HG03457 (cell line): ENCODE measurements at regions not wholly inside any gene's neighbourhood (a gene's known extent, or its start where the extent isn't known, plus 50 kb on each side); places are given as distances from the start of the nearest gene placed in this dataset.
A peak's percentile ranks its signal among the peaks of the same experiment; 100 is the strongest.
"Not testable (repeated sequence)": the region's sequence is repeated elsewhere in the genome, so short reads cannot be mapped to it uniquely, and the experiment has no call there.

ENCODE experiments used
- ATAC-seq: cut with Tn5 transposase; IDR thresholded peaks from one replicate; pipeline ENCODE4 v1.9.1; 2021; ENCODE audit warnings: moderate number of reproducible peaks; ENCODE audit not compliant: unreplicated experiment

- ATAC-seq, result not testable (repeated sequence)
Measured at GRCh38 chr6:11457422-11457821, 80.1 kb upstream of the TMEM170B start.

GRCh38 chr6:11452106-11452505, 85.4 kb upstream of the TMEM170B start:
- ATAC-seq, result not testable (repeated sequence)

- ATAC-seq, result no peak
Measured at GRCh38 chr6:11450037-11450436, 87.5 kb upstream of the TMEM170B start.

GRCh38 chr6:11449408-11449807, 88.1 kb upstream of the TMEM170B start:
- ATAC-seq, result no peak

DNA sequence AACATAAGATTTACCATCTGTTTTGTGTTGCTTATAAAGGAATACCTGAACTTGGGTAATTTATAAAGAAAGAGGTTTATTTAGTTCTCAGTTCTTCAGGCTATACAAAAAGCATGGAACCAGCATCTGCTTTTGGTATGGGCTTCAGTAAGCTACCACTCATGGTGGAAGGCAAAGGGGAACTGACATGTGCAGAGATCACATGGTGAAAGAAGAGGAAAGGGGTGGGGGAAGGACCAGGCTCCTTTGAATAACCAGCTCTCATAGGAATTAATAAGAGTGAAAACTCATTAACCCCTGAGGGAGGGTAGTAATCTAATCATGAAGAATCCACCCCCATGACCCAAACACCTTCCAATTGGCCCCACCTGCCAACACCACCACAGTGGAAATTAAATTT, 89.5 kb upstream of the TMEM170B start:
- ATAC-seq, result no peak

DNA sequence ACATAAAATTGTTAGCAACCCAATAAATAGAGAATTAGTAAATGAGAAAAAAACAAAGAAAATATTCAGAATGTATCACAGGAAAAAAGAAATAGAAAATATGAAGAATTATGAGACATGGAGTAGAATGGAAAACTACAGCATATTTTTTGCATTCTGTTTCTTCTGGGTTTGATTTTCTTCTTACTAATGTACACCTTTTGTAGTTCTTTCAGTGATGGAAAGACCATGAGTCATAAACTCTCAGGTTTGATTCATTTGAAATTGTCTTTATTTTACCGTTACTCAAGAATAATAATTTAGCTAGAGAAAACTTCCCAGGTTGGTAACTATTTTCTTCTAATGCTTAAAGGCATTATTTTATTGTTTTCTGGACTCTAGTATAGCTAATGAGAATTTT, 90.3 kb upstream of the TMEM170B start:
- ATAC-seq, result no peak

- ATAC-seq, result no peak
Measured at GRCh38 chr6:11445146-11445545, 92.4 kb upstream of the TMEM170B start.

GRCh38 chr6:11443125-11443524, 94.4 kb upstream of the TMEM170B start:
- not testable (repeated sequence) for ATAC-seq

GRCh38 chr6:11442495-11442894, 95.1 kb upstream of the TMEM170B start:
- ATAC-seq, result no peak

DNA sequence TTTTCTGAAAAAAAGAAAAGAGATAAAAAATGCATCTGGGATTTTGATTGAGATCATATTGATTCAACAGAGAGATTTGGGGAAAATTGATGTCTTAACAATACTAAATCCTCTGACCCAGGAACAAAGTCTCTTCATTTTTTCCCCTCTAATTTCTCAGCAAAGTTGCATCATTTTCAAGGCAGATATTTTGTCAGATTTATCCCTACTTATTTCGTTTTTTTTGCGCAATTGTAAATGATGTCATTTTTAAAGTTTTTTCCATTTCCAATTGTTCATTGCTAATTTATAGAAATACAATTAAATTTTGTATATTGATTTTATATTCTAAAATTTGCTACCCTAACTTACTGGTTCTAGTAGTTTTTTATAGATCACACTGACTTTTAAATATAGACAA, 97.7 kb upstream of the TMEM170B start:
- ATAC-seq, result no peak

DNA sequence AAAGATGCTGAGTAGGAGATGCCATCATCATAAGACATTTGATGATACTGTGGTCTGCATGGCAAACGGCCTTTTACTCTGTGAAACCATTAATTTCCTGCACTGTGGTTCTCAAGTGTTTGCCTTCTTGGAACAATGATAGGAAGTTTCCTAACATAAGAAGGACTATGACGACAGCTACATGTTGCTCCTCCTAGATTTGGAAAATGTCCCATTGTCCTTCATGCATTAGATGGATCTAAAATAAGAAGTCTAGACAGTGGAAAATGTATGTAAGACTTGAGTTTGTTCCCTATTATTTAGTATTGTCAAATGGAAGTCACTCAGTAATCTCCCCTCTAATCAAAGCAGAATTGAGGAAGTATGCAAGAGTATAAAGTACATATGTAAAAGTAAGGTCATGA, 98.5 kb upstream of the TMEM170B start:
- ATAC-seq, result no peak

DNA sequence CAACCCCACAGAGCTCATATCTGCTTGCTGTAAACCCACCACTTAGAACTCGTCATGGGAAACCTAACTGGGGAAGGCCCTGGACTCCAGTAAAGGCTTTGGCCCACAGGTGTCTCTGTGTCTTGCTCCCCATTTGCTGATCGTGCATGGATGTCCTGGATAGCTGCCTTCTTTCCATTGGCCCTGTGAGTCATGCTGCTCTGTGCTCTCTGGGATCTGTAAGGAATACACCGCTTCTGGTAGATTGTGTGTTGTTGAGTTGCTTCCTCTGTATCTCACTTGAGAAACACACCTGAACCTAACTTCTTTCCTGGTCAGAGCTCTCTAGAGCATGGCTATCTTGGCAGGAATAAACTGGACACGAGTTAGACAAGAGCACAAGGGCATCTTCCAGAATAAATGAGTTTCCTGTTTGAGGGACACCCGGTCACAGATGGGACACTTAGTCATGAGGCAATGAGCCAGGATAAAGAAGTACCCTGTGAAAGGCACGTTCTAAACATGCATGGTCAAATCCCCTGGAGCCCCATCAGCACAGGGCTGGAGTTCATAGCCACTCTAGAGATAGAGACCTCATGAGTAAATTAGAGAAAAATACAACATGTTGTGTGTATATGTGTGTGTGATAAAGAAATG, 99.6 kb upstream of the TMEM170B start:
- no peak for ATAC-seq

- ATAC-seq, result no peak
Measured at GRCh38 chr6:11436508-11437096, 100.9 kb upstream of the TMEM170B start.

DNA sequence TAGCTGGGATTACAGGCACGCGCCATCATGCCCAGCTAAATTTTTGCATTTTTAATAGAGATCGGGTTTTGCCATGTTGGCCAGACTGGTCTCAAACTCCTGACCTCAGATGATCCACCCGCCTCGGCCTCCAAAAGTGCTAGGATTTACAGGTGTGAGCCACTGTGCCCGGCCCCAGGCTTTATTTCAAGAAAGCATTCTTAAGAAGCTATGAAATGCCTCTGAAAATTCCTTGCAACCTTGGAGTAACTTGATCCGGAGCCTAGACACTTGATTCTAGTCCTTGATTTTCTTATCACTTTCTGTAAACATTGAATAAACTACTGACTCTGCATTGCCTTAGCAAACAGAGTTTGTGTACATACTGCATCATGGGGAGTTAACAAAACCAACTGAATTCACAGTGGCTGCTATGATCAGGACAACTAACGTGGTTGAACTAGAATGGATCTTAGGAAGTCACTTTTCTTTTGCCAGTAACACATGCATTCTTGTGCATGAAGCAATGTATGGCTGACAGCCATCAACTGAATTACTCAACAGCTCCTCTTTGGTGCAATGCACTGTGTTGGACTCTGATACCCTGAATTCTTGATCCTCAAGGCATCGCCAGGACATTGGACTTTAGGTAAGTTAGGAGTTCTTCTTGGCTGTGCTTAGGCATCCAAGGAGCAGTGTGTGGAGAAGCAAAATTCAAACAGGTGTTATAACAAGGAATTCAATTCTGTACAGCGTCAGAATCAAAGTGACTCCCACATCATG, 102.8 kb upstream of the TMEM170B start:
- ATAC-seq, result no peak

GRCh38 chr6:11433860-11434259, 103.7 kb upstream of the TMEM170B start:
- no peak for ATAC-seq

- no peak for ATAC-seq
Measured at GRCh38 chr6:11432713-11433450, 104.7 kb upstream of the TMEM170B start.

- ATAC-seq, result no peak
Measured at GRCh38 chr6:11432091-11432490, 105.5 kb upstream of the TMEM170B start.

GRCh38 chr6:11431455-11431937, 106.1 kb upstream of the TMEM170B start:
- no peak for ATAC-seq

- no peak for ATAC-seq
Measured at GRCh38 chr6:11430036-11430435, 107.5 kb upstream of the TMEM170B start.

DNA sequence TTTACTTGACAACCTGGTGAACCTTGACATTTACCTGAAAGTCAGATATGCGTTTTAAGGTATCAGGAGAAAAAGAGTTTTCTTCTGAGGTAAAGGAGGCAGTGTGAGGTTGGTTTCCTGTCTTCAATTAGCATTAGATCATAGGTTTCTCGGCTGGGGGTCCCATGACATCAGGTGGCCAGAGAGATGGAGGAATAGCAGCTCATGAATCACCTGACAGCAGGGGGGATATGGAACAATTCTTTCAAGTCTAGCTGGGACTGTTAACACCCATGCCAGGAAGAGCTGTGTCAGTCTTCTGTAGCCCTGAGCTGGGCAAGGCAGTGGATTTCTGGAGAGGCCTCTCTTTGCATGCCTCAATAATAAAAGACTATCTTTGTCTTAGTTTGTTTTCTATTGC, 108.0 kb upstream of the TMEM170B start:
- peak; percentile 24 for ATAC-seq

- ATAC-seq, result peak; percentile 49
Measured at GRCh38 chr6:11428895-11429294, 108.7 kb upstream of the TMEM170B start.
